Stimulated activated CD4-positive, alpha-beta T cell treated with anti-CD3 and anti-CD28 coated beads, Interleukin-12 subunit alpha, Interleukin-12 subunit beta, amount 100 ng/mL, for 48 hours (primary cell): ENCODE measurements at regions not wholly inside any gene's neighbourhood (a gene's known extent, or its start where the extent isn't known, plus 50 kb on each side); places are given as distances from the start of the nearest gene placed in this dataset.

ENCODE experiments used
- DNase-seq, 3 donors: peaks; one replicate each; pipeline ENCODE4 v3.0.0-alpha.2; 2020; ENCODE audit warnings: low read depth in 2 of 3, low spot score in 1 of 3

DNA sequence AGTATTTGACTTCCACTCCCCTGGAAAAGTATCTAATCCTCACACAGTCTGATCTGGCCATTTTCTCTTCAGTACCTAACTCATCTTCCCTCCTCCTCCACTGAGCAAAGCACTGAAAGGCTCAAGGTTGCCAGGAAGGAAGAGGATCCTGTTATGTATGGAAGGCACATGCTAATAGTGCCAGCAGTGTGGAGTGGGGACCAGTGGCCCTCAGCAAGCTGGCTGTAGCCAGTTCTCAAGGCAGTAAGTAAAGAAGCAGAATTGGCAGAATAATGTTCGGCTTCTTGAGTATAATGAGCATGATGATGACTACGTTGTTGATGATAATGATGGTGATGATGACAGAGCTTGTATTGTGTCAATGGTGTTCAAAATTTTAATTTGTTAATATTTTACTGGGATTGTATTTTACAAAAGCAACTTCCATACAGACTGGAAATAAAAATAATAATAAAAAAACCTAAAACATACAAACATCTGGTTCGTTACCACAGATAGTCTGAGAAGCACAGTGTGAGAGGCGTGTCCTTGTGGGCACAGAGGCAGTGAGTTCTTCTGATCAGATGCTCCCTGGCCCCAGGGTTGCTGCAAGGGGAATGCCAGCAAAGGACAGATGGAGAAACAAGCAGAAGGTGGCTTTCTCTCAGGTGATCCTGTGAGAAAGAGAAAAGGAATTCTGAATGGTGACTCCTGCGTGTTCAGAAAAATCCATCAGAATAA lies 528.8 kb downstream of the CMPK2 start:
- DNase-seq, result no peak

DNA sequence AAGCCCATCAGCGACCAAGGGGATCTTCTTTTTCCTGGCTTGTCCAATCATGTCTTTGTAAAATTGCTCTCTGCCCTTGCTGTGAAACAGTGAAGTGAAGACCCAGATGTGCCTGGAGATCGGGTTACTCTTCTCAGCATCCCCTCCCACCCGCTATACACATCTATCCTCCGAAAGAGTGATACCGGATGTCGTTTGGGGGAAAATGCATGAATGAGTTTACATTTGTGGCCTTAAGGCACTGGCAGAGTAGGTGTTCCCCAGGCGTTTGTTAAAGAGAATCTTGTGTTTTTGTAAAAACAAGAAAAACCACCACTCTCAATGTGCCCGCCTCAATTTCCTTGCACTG lies 528.3 kb downstream of the CMPK2 start:
- DNase-seq, result no peak

DNA sequence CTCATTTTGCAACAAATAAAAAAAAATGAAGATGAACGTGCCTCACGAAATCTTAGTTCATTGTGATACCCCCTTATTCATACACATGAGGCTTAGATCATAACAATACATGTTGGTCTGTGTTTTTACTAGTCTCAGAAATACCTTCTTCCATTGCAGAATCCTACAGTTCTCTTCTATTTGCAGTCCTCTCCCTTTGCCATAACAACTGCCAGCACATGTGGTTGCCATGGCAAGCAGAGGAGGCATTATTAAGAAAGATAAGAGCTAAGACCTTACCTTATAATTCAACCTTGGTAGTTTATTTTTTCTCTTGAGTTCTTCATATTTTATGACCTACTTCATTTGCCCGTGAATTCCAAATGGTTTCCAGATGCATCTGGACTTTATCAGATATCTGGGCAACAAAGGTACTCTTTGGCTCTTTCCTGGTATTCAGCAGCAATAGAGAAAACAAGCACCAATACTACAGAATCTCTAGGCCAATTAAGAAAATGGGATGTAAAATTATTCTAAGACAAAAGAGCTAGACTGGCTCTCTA lies 524.0 kb downstream of the CMPK2 start:
- DNase-seq, result no peak

DNA sequence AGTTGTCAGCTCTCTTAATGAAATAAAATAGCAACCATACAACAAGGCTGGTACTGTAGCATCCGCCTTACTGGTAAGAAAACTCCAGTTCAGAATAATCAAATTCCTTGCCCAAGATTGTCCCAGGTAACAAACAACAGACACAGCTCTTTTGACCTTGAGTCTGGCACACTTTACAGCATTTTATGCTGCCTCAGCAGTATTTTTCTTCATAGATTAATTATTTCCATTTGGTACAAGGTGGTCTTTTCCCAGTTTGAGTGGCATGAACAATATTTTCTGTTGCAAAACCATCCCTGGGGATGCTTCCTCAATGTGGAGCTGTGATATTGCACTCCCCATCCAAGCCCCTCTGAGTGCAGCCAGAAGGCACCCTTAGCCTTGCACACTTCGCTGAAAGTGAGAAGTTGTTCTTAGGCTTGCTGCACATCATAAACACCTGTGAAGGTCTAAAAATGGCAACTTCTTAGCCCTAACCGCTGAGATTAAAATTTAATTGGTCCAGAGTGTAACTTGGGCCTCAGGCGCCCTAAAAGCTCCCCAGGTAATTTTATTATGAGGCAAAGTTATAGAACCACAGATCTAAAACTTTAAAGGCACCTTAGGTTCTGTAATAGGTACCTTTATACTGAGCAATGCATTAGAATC lies 523.3 kb downstream of the CMPK2 start:
- DNase-seq, result no peak

DNA sequence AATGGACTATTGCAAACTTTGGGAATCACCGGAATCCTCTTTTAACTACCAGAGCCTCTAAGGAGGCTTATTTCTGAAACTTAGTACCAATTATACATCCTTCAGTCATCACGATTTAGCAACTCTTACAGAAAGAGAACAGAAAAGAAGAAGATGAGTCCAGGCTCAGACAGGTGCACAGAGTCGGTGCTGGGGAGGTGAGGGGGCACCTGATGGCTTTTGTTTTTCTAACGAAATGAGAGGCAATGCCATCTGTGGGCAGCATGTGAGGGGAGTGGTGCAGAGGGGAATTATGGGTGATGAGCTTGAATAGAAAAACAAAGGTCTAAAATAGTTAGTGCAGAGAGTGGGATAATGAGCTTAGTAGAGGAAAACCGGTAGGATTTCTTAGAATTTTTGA lies 522.6 kb downstream of the CMPK2 start:
- DNase-seq, result no peak

DNA sequence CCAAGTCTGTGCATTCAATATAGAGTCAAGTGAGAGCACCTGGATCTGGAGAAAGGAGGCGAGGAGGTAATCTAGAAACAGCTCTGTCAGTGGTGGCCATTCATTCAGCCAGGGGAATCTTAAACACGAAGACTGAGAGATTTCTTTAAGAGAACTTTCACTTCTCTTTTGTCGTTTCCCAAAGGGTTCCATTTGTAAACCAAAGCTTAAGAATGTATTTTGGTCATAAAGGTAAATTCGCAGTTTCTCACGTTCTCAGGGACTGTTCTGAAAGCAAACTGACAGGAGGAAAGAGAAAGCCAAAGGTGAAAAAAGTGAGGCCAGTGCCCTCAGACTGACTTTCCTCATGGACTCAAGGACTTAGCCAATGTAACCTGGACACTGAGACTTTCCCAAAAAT lies 513.5 kb downstream of the CMPK2 start:
- no peak for DNase-seq

DNA sequence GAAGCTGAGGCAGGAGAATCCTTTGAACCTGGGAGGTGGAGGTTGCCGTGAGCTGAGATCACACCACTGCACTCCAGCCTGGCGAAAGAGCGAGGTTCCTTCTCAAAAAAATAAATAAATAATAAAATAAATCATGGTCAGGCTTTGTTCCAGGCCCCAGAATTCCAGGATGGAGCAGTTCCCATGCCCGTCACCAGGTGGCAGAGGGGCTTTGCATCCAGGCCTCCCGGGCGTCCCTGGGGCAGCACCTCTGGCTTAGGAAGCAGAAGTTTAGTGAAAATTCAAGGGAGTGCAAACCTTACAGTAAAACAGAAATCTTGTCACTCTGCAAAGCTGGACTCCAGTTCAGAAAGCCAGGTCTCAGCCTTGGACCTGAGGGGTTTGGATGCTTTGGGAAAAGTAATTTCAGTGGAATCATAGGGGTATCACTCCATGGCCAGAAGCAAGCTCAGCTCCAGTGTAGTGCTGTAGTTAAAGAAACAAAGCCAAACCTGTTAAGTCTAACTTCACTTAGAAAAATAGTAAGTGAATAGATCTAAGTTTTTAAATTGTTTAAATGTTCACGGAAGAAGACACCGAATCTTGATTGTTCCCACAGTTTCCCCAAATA lies 512.7 kb downstream of the CMPK2 start:
- no peak for DNase-seq

DNA sequence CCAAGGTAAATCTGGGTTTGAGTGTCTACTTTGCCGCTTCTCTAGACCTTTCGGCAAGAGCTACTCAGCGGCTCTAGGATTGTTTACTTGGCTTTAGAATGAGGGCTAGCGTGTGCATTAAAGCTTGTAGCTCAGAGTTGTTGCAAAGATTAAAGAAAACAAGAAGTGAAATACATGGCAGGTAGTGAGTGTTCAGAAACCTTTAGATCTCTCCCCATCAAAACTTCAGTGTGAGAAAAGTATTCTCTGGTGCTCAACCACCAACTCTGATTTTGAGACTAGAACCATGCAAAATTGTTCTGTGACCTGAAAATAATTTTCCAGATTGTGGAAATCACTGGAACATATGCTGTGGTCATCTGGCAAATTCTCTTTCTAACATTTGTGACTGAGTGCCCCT lies 512.0 kb downstream of the CMPK2 start:
- no peak for DNase-seq

DNA sequence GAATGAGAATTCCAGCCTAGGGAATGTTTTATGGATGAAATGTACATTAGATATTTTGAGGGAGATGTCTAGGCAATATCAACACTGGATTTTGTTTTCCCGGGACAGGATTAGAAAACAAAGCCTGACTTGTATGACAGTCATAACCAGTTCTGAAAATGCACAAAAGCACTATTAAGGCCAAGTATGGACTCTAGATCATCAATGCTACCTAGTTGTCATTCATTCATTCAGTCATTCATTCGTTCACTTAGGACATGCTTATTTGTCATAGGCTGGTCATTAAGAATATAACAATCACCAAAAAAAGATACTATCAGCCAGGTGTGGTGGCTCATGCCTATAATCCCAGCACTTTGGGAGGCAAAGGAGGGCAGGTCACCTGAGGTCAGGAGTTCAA lies 511.2 kb downstream of the CMPK2 start:
- no peak for DNase-seq

DNA sequence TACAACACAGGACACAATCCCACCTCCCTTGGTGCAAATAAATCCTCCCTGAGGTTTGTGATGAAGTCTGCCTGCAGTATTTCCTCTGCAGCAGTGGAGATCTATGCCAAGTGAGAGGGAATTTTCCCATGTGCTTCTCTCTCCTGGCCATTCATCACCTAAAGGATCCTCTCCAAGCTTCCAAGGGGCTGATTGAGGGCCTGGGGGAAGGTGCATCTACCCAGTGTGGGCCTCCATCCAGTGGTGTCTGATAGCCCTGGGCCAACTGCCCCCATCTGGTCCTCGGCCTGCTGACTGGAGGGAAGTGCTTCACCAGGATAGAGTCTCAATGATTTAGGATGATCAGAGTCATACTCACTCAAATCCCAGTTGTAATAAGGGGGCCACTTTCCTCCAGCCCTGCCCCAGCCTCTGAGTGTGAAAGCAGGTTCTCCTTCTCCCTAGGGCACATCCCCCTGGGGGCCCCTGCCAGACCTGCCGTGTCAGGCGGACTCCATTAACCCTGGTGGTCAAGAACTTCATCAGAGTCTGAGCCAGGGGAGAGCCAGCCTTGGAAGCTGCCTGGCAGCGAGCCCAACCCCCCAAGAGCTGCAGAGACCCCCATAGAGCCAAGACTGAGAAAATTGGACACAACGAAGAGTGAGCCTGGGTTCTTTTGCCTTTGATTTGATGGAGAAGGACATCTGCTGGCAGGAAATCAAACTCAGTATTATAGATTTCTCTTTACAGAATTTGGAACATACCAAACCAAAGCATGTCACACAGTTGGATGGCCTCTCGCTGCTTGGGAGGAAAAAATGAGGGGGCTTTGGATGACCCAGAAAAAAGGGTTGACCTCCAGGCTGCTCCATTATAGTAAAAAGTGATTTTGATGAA lies 509.6 kb downstream of the CMPK2 start:
- DNase-seq, result no peak

DNA sequence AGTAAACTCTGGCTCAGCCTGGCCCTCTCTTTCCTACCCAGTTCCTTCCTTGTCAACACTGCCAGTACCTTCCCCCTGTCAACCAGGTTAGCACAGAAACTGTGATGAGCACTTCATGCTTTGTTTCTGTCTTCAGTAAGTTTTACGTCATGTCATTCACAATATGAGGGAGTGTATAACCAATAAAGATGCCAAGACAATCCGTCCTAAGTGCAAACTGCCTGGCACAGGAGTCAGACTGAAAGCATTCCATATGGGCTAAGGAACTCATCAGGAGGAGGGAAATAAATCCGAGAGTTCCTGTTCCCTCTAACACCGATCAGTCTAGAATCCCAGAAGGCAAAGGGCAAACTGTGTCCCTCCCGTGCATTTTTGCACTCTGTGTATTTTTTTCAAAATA lies 507.2 kb downstream of the CMPK2 start:
- DNase-seq, result no peak

DNA sequence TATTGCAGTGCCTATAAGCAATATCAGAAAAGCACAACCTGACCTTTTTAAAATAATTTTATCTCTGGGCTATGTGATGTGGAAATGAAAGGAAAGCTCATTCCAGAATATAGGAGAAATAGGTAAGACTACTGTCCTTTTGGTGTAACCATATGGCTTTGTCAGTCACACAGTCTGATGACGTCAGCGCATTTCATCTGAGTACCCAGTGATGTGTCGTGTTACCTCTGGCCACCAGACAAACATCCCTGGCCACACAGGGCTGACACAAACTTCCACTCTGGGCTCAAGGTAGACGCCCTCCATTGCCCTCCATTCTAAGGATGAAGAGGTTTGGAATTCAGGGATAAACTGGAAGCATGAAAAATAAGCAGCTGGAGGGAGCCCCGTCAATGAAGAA lies 506.7 kb downstream of the CMPK2 start:
- no peak for DNase-seq

DNA sequence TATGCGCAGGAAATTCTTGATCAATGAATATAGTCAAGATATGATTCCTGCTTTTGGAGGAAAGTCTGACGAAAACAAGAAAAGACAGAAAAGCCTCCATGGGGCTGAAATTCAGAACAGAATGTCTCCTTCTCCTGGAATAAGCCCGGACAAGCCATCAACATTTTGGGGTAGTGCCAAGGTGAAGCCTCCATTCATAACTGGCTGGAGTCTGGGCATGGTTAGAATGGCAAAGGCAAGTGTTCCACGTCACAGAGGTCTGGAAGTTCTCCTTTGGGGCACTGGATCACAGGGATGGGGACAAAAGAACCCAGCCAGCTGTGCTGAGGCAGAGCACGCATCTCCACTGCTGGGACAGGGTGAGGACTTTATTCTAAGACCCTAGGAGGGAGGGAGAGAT lies 505.7 kb downstream of the CMPK2 start:
- no peak for DNase-seq

DNA sequence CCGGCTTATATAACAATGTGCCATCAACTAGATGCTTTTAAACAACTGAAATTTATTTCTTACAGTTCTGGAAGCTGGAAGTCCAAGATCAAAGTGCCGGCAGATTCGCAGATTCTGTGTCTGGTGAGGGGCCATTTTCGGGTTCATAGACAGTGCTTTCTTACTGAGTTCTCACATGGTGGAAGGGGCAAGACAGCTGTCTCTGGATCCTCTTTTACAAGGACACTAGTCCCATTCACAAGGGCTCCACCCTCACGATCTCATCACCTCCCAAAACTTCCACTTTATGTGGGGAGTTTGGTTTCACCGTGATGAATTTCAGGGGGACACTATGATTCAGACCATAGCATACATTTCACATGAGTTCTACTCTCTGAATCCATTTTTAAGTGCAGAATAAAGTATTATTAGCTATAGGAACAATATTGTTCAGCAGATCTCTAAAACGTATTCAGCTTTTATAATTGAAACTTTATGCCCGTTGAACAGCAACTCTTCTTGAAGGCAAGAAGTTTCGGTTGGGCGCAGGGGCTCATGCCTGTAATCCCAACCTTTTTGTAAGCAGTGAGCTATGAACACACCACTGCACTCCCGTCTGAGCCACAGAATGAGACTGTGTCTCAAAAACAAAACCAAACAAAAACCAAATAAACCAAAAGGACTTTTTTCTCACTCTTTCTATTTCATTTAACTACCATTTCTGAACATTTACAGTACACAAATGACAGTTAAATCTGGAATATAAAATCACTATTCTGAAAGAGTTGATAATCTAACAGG lies 502.8 kb downstream of the CMPK2 start:
- no peak for DNase-seq

DNA sequence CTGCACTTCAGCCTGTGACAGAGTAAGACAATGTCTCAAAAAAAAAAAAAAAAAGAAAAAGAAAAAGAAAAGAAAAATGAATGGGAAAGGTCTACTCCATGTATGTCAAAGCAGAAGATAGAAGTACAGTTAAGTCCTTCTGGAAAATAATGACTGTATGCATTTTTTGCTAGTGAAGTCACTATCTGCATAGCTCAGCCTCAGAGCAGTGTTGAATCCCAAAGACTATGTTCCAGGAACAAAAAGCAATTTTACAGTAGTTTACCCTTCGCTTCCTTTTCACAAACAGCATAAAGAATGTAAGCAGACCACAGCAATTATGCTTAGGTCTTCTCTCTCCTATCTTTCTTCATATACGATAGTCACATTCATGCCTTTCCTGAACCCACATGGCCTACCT lies 497.4 kb downstream of the CMPK2 start:
- DNase-seq, result no peak

DNA sequence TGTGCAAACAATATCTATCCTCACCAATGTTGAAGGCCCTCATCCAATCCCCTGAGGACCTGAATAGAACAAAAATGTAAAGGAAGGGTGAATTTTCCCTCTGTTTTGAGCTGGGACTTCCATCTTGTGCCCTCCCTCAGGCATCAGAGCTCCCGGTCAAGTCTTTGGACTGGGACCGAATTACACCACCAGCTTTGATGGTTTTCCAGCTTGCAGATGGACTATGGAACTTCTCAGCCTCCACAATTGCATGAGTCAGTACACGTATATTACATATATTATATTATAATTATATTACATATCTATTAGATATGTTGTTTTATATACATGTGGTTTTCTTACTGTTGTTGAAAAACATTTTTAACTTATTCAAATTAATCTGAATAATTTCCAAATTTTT lies 496.4 kb downstream of the CMPK2 start:
- DNase-seq, result no peak

DNA sequence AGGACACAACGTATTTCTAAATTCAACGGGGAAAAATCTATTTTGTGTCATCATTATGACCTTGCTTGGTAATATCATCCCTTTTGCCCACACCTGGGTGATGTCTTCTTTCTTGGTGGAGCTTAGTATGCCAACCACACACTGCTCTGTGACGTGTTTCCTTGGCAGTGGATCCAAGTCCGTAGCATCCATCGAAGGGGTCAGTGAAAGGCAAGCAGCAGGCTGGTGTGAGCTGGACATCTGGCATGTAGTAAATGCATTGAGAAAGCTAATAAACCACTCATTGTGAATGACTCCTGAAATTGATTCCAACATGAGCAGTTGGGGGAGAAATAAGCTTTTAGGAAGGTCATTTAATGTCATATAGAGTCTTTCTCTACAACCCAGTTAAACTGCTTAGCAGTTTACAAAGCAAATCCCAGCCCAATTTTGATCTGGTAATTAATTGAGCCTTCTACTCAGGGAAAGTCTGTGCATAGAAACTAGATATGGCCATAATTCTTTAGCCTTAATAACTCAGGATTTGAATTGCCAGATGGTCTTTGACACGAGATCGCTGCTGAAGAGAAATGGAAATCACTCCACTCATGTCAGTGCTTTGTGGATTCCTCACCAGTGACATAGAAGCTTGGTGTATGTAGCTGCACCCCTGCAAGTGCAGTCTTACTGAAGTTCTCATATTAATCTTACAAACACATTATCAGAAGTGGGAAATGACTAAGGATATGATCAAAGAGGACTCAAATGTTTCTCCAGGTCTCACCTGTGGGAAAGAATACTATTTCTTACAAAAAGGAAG lies 494.8 kb downstream of the CMPK2 start:
- DNase-seq, result no peak

DNA sequence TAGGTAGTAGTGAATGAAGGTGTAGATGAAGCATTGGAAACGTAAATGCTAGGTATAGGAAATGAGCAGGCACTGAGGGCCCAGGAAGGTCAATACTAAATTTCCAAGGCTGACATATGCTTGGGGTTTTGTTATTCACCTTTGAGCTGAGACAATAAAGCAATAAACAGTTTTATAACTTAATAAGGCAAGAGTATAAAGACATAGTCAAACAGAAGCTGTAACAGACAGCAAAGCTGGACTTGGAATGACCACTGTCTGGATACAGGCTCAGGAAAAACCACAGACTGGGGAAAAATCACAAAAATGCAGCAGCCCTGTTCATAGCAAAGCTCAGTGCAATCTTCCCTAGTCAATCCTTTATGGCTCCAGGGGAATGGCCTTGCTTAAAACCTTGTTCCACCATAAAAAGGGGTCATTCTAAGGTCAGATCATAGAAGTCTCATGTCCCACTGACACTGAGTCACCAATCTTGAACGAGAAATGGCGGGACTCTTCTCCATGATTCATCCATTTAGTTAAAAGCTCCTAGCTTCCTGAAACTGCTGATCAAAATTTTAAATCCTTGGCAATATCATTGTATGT lies 493.3 kb downstream of the CMPK2 start:
- DNase-seq, result no peak

DNA sequence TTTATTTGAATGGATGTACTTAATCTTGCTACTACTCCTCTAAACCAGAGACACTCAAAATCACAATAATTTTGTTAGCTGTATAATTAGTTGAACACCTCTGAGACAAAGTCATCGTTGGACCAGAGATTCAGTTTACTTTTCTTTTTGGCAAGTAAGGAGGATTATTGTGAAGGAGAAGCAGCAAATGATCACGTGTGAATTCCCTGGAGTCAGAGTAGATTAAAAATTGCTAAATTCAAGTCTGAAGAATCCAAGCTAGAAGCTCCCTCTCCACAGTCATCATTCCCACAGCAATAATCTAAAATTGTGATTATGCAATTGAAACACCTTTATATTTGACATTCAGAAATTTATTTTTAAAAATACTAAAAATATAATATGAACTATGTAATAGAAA lies 484.4 kb downstream of the CMPK2 start:
- no peak for DNase-seq

DNA sequence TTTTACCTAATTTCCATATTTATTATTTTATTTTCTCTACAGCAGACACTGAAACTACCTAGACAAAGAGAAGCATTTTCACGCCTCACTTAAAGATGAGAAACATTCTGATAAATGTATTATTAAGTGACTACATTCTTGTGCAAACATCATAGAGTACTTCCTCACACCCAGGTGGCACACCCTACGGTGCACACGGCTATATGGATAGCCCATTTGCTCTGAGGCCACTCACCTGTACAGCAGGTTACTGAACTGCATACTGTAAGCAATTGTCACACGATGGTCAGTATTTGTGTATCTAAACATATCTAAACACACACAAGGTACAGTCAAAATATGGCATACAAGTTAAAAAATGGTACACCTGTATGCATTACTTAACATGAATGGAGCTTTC lies 481.4 kb downstream of the CMPK2 start:
- DNase-seq, result no peak
